ENCODE measurements at regions not wholly inside any gene's neighbourhood (a gene's known extent, or its start where the extent isn't known, plus 50 kb on each side); places are given as distances from the start of the nearest gene placed in this dataset.

DNA sequence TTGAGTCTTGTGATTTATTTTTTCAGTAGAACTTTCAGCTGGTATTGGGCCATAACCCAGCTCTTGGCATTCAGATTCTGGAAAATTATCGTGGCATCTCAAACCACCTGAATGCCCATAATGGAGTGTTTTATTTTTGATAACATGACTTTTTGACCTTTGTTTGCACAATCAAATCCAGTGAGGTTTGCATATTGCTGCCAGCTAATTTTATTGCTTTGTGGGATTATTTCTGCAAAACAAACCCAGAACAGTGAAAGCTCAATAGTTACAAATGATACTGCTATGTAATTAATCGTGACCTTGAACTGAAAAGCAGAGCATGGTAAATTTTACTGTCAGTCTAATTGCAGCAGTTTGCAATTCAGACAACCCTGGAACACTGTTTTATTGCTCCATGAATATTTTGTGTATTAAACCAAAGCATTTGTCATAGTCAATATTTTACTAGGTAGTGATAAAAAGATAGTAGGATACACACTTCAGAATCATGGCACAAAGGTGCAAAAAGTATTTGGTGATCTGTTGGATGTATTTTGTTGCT, 255.2 kb upstream of the NAV3 start:
- no peak for ATAC-seq (ENCODE audit: insufficient number of reproducible peaks, low FRiP score, low read depth)
- TF ChIP-seq, protein P1, sequence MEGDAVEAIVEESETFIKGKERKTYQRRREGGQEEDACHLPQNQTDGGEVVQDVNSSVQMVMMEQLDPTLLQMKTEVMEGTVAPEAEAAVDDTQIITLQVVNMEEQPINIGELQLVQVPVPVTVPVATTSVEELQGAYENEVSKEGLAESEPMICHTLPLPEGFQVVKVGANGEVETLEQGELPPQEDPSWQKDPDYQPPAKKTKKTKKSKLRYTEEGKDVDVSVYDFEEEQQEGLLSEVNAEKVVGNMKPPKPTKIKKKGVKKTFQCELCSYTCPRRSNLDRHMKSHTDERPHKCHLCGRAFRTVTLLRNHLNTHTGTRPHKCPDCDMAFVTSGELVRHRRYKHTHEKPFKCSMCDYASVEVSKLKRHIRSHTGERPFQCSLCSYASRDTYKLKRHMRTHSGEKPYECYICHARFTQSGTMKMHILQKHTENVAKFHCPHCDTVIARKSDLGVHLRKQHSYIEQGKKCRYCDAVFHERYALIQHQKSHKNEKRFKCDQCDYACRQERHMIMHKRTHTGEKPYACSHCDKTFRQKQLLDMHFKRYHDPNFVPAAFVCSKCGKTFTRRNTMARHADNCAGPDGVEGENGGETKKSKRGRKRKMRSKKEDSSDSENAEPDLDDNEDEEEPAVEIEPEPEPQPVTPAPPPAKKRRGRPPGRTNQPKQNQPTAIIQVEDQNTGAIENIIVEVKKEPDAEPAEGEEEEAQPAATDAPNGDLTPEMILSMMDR (IDR thresholded peaks at IDR 0.05): no peak
- Histone ChIP-seq H3K27me3 (replicated peaks; ENCODE audit: insufficient read depth) (no peaks in the 10 kb centered on the region), H3K4me3 (no peak overlapping the region), H3K9me3 (no peaks in the 10 kb centered on the region), H3K36me3 (no peaks in the 10 kb centered on the region), H3K27ac (no peak overlapping the region), H3K4me1 (ENCODE audit: control insufficient read depth in 1 of 2, low read depth in 2 of 2) (no peaks in the 10 kb centered on the region)
- no peak for DNase-seq (ENCODE audit: low spot score)

DNA sequence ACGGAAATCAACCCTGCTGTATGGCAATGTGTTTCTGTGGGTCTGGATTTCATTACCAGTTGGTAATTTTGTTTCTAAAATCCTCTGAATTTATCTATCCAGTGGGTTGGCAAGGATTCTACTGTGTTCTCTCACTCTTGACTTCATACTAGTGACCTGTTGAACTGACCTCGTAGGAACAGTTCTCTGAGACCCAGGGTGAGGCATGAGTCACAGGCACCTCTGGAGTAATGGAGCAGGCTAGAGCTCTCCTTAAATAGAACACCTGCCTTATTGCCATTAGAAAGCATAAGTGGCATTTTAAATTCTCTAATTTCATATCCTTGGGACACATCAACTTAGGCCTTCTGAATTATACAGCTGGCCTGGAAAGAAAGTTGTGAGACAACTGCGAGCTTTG, 258.3 kb upstream of the NAV3 start:
- TF ChIP-seq, protein P1 (IDR thresholded peaks at IDR 0.05): no peak
- ATAC-seq (ENCODE audit: insufficient number of reproducible peaks, low FRiP score, low read depth): no peak

DNA sequence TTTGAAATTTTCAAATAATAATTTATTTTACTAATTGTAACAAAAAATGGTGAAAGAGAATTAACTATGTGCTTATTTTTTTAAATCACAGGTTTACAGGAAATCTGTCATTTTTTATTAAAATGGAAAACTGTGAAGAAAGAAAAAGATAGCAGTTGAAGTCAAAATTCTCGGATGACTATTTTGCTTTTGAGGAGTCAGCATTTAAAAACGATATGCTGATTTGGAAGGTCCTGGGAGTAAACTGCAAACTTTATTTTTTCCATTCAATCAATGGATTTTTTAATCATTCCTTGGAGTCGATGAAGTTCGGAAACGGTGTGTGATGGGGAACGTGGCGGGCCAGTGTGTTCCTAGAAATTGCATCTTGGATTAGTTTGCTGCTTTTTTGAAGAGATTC, 258.9 kb upstream of the NAV3 start:
- no peak for ATAC-seq (ENCODE audit: insufficient number of reproducible peaks, low FRiP score, low read depth)
- Histone ChIP-seq H3K36me3 (no peaks in the 10 kb centered on the region), H3K27ac (no peak overlapping the region), H3K4me1 (ENCODE audit: control insufficient read depth in 1 of 2, low read depth in 2 of 2) (no peaks in the 10 kb centered on the region), H3K9me3 (no peaks in the 10 kb centered on the region), H3K4me3 (no peak overlapping the region), H3K27me3 (replicated peaks; ENCODE audit: insufficient read depth) (no peaks in the 10 kb centered on the region)
- TF ChIP-seq, protein P1 (IDR thresholded peaks at IDR 0.05): no peak
- DNase-seq (ENCODE audit: low spot score): no peak

More for the DNA sequence above, 258.3 kb upstream of the NAV3 start:
- H3K9me3 ChIP-seq: no peaks in the 10 kb centered on the region
- no peak overlapping the region for H3K27ac ChIP-seq
- H3K36me3 ChIP-seq: no peaks in the 10 kb centered on the region
- no peak for DNase-seq (ENCODE audit: low spot score)
- no peaks in the 10 kb centered on the region for H3K27me3 ChIP-seq (replicated peaks; ENCODE audit: insufficient read depth)
- H3K4me1 ChIP-seq (ENCODE audit: control insufficient read depth in 1 of 2, low read depth in 2 of 2): no peaks in the 10 kb centered on the region
- H3K4me3 ChIP-seq: no peak overlapping the region

DNA sequence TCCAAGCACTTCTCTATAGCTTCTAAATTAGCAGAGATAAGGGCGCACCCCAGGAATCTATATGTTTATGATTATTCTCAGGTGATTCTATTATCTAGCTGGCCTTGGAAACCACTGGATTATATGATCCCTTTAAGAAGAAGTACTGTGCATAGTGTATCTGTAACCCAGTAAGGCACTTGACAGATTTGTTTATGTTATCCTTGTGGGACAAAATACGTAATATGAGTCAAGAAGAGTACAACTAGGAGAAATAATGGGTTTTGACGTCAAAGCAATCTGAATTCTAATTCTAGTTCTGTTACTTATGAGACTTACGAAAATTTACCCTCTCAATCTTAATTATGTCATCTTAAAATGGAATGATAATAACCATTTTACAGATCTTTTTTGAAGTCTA, 259.6 kb upstream of the NAV3 start:
- TF ChIP-seq, protein P1 (IDR thresholded peaks at IDR 0.05): no peak
- no peaks in the 10 kb centered on the region for H3K9me3 ChIP-seq
- H3K27ac ChIP-seq: no peak overlapping the region
- DNase-seq (ENCODE audit: low spot score): no peak
- H3K4me1 ChIP-seq (ENCODE audit: control insufficient read depth in 1 of 2, low read depth in 2 of 2): no peaks in the 10 kb centered on the region
- H3K36me3 ChIP-seq: no peaks in the 10 kb centered on the region
- no peaks in the 10 kb centered on the region for H3K27me3 ChIP-seq (replicated peaks; ENCODE audit: insufficient read depth)
- no peak overlapping the region for H3K4me3 ChIP-seq
- no peak for ATAC-seq (ENCODE audit: insufficient number of reproducible peaks, low FRiP score, low read depth)

DNA sequence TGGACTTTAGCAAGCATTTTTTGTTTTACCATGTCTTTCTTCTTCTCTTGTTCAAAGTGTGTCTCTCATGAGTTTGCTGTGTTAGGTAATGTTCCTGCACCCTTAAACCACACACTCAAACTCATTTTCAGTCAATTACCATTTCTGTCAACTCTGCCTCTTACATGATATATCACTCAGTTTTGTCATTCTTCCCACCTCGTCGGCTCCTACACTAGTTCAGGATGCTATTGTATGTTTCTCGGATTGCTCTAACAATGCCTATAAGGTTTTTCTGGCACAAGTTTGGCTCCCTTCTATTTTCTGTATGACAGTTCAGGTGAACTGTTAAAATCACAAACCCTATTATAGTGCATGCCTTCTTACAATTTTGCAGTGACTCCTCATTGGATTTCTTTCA, 260.8 kb upstream of the NAV3 start:
- Histone ChIP-seq H3K4me3 (no peak overlapping the region), H3K27ac (no peak overlapping the region), H3K27me3 (replicated peaks; ENCODE audit: insufficient read depth) (no peaks in the 10 kb centered on the region), H3K36me3 (no peaks in the 10 kb centered on the region), H3K4me1 (ENCODE audit: control insufficient read depth in 1 of 2, low read depth in 2 of 2) (no peaks in the 10 kb centered on the region), H3K9me3 (no peaks in the 10 kb centered on the region)
- no peak for ATAC-seq (ENCODE audit: insufficient number of reproducible peaks, low FRiP score, low read depth)
- DNase-seq (ENCODE audit: low spot score): no peak
- TF ChIP-seq, protein P1 (IDR thresholded peaks at IDR 0.05): no peak
